Testis (tissue), 2 donors: ENCODE measurements at regions not wholly inside any gene's neighbourhood (a gene's known extent, or its start where the extent isn't known, plus 50 kb on each side); places are given as distances from the start of the nearest gene placed in this dataset.

ENCODE experiments used
- DNase-seq: peaks from one replicate; pipeline ENCODE4 v3.0.0-alpha.2; 2019
- H3K27ac ChIP-seq, 2 donors: fragments of 200-600 bp; sonication (generic); one replicate each; pipeline ENCODE4 v1.5.1; 2019
- H3K27me3 ChIP-seq: fragments of 200-600 bp; sonication (generic); one replicate; pipeline ENCODE4 v1.5.1; 2019
- H3K36me3 ChIP-seq: fragments of 200-600 bp; sonication (generic); one replicate; pipeline ENCODE4 v1.5.1; 2017; ENCODE audit warnings: low read depth; ENCODE audit errors: missing control alignments
- H3K4me1 ChIP-seq: fragments of 200-600 bp; sonication (generic); one replicate; pipeline ENCODE4 v1.5.1; 2019
- H3K4me3 ChIP-seq, 2 donors: fragments of 200-600 bp; sonication (generic); one replicate each; pipeline ENCODE4 v1.5.1; 2017 to 2019
- H3K9me3 ChIP-seq: fragments of 200-600 bp; sonication (generic); one replicate; pipeline ENCODE4 v1.5.1; 2017
- CTCF ChIP-seq, 3 experiments: fragments of 450-650 bp in 2 of 3; fragments of 200-600 bp in 1 of 3; sonication (generic) in 1 of 3; IDR thresholded peaks; one replicate each; pipeline ENCODE4 v1.5.1; 2016 to 2019; ENCODE audit warnings: antibody characterized with exemption in 3 of 3, mild to moderate bottlenecking in 2 of 3, moderate library complexity in 1 of 3
- POLR2A ChIP-seq: fragments of 450-650 bp; IDR thresholded peaks from one replicate; pipeline ENCODE4 v1.6.1; 2017; ENCODE audit warnings: antibody characterized with exemption, mild to moderate bottlenecking, moderate library complexity
- WGBS, 2 donors: methylation state at CpG; one replicate each; pipeline ENCODE4 v1.1.5; 2018; 5-methylcytosine and 5-hydroxymethylcytosine counted together
- intact Hi-C: fragments of 100-400 bp; cut with DNase I; formaldehyde crosslinking; loops from one replicate; pipeline ENCODE4 v1.15.1; 2023; ENCODE audit warnings: low total_unique reads

- WGBS, 2 donors, result 94 to 96% methylated on average over 2 of the region's 2 CpGs
- no peaks in the 10 kb centered on the region for H3K9me3 ChIP-seq
- intact Hi-C loops, result no loop called here
- no peak for DNase-seq
- no peaks in the 10 kb centered on the region for H3K36me3 ChIP-seq
- H3K4me1 ChIP-seq, result no peaks in the 10 kb centered on the region
- H3K4me3 ChIP-seq, result no peak overlapping the region
- H3K27ac ChIP-seq, result no peak overlapping the region
- no peaks in the 10 kb centered on the region for H3K27me3 ChIP-seq
- TF ChIP-seq POLR2A, result no peak
- no peak for TF ChIP-seq CTCF (IDR thresholded peaks at IDR 0.05)
Observed at GRCh38 chr19:31205887-31206518, 143.2 kb downstream of the TSHZ3 start.

- WGBS, 2 donors, result 78 to 85% methylated on average over 1 of the region's 1 CpG
- H3K4me1 ChIP-seq, result no peaks in the 10 kb centered on the region
- intact Hi-C loops, result no loop called here
- H3K27me3 ChIP-seq, result no peaks in the 10 kb centered on the region
- TF ChIP-seq POLR2A (no peak), CTCF (IDR thresholded peaks at IDR 0.05) (no peak)
- DNase-seq, result no peak
- no peaks in the 10 kb centered on the region for H3K9me3 ChIP-seq
- H3K36me3 ChIP-seq, result no peaks in the 10 kb centered on the region
- no peak overlapping the region for H3K27ac ChIP-seq
- H3K4me3 ChIP-seq, result no peak overlapping the region
Observed at GRCh38 chr19:31204115-31204514, 145.1 kb downstream of the TSHZ3 start.

GRCh38 chr19:31185261-31185660 is 164.0 kb downstream of the TSHZ3 start:
- no peaks in the 10 kb centered on the region for H3K27me3 ChIP-seq
- 93 to 94% methylated on average over 2 of the region's 2 CpGs for WGBS, 2 donors
- no peaks in the 10 kb centered on the region for H3K9me3 ChIP-seq

GRCh38 chr19:31181535-31181934 is 167.7 kb downstream of the TSHZ3 start:
- intact Hi-C loops, result no loop called here
- DNase-seq, result no peak
- Histone ChIP-seq H3K27me3 (no peaks in the 10 kb centered on the region), H3K9me3 (no peaks in the 10 kb centered on the region), H3K4me3 (no peak overlapping the region), H3K27ac (no peak overlapping the region), H3K36me3 (no peaks in the 10 kb centered on the region), H3K4me1 (no peaks in the 10 kb centered on the region)
- TF ChIP-seq CTCF (IDR thresholded peaks at IDR 0.05), result no peak
- no peak for TF ChIP-seq POLR2A
- 73 to 77% methylated on average over 2 of the region's 2 CpGs for WGBS, 2 donors

More at GRCh38 chr19:31185261-31185660, 164.0 kb downstream of the TSHZ3 start:
- H3K4me1 ChIP-seq, result no peaks in the 10 kb centered on the region
- no peak overlapping the region for H3K27ac ChIP-seq
- no peak overlapping the region for H3K4me3 ChIP-seq
- H3K36me3 ChIP-seq, result no peaks in the 10 kb centered on the region
- no peak for TF ChIP-seq POLR2A
- TF ChIP-seq CTCF (IDR thresholded peaks at IDR 0.05), result no peak
- DNase-seq, result no peak
- intact Hi-C loops, result no loop called here

GRCh38 chr19:31180907-31181306 is 168.3 kb downstream of the TSHZ3 start:
- intact Hi-C loops, result no loop called here

More at GRCh38 chr19:31180907-31181306, 168.3 kb downstream of the TSHZ3 start:
- WGBS, 2 donors, result 50 to 65% methylated on average over 2 of the region's 2 CpGs
- Histone ChIP-seq H3K36me3 (no peaks in the 10 kb centered on the region), H3K9me3 (no peaks in the 10 kb centered on the region), H3K27me3 (no peaks in the 10 kb centered on the region), H3K4me1 (no peaks in the 10 kb centered on the region), H3K27ac (no peak overlapping the region), H3K4me3 (no peak overlapping the region)
- no peak for DNase-seq
- no peak for TF ChIP-seq CTCF (IDR thresholded peaks at IDR 0.05)
- no peak for TF ChIP-seq POLR2A
